ENCODE measurements at regions not wholly inside any gene's neighbourhood (a gene's known extent, or its start where the extent isn't known, plus 50 kb on each side); places are given as distances from the start of the nearest gene placed in this dataset.

DNA sequence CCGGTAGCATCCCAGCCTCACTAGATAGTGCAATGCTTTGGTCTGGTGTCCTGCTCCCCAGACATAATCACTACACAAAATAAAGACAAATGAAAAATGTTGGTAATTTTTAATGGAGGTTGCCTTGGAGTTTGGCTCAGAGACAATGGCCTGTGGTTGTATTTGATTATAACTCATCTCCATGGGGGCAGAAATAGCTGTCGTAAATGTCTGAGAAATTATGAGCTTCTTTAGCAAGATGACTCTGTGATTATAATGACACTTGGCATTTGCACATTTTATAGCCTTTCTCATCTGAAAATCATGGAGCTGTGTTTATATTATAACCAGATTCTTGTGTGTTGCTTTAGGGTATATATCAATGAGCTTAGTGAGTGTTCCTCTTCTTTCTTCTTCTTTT is 1779.7 kb upstream of the CELF4 start:
- ChIA-PET CTCF (no interaction called here), POLR2A (interaction anchor here (0.5 kb wide), 1 partner anchor 57 kb away, joined by 3 read pairs; no protein-coding TSS in a partner anchor)
- intact Hi-C loops (cut with micrococcal nuclease; ENCODE audit: unreplicated experiment) = loop anchor here (10.0 kb wide), 1 partner anchor 171 kb away; no protein-coding TSS in a partner anchor
- Mint-ChIP-seq H3K4me1 (ENCODE audit: low read depth, unreplicated experiment) (peaks cover 7% of the 10 kb centered on the region), H3K27ac (ENCODE audit: unreplicated experiment) (peak overlapping the region; percentile 10), H3K4me3 (ENCODE audit: unreplicated experiment) (no peak overlapping the region), H3K27me3 (ENCODE audit: insufficient read depth, unreplicated experiment) (no peaks in the 10 kb centered on the region), H3K36me3 (ENCODE audit: insufficient read depth, unreplicated experiment) (no peaks in the 10 kb centered on the region), H3K9me3 (ENCODE audit: unreplicated experiment) (no peaks in the 10 kb centered on the region)
- H3K4me1 ChIP-seq = peaks cover 13% of the 10 kb centered on the region
- H3K9me3 ChIP-seq = no peaks in the 10 kb centered on the region
- no peak overlapping the region for H3K4me3 ChIP-seq (ENCODE audit: low read depth, low read length)
- H3K36me3 ChIP-seq (ENCODE audit: control insufficient read depth, insufficient read depth, low read length) = no peaks in the 10 kb centered on the region
- no peak for DNase-seq
- no peaks in the 10 kb centered on the region for H3K27me3 ChIP-seq (replicated peaks; ENCODE audit: control insufficient read depth, insufficient read depth, low read length)
- TF ChIP-seq, protein P1, sequence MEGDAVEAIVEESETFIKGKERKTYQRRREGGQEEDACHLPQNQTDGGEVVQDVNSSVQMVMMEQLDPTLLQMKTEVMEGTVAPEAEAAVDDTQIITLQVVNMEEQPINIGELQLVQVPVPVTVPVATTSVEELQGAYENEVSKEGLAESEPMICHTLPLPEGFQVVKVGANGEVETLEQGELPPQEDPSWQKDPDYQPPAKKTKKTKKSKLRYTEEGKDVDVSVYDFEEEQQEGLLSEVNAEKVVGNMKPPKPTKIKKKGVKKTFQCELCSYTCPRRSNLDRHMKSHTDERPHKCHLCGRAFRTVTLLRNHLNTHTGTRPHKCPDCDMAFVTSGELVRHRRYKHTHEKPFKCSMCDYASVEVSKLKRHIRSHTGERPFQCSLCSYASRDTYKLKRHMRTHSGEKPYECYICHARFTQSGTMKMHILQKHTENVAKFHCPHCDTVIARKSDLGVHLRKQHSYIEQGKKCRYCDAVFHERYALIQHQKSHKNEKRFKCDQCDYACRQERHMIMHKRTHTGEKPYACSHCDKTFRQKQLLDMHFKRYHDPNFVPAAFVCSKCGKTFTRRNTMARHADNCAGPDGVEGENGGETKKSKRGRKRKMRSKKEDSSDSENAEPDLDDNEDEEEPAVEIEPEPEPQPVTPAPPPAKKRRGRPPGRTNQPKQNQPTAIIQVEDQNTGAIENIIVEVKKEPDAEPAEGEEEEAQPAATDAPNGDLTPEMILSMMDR (IDR thresholded peaks at IDR 0.05; ENCODE audit: insufficient read depth in 1 of 2, low read depth in 1 of 2, low read length in 1 of 2, severe bottlenecking in 1 of 2, unreplicated experiment in 1 of 2) = no peak
- no TSS peak for BruUV-seq (replicated peaks)

DNA sequence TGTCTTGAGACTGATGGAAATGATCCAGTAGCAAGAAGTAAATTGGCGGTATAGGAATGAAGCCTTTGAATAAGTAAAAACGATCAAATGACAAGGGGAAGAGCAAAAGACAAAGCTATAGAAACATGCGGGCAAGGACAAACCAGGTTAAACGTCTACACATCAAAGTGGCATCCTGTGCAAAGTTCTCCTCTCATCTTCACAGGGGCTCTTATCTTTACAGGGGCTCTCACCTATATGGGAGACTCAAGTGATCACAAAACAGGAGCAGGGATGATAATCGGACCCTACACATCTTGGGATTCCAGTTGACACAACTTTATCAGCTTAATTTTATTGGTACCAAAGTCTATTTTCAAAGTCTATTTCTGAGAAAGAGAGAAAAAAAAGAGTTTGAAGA is 1778.9 kb upstream of the CELF4 start:
- peak; percentile 24 to 54 for DNase-seq
- no peaks in the 10 kb centered on the region for H3K27me3 ChIP-seq (replicated peaks; ENCODE audit: control insufficient read depth, insufficient read depth, low read length)
- H3K27ac Mint-ChIP-seq (ENCODE audit: unreplicated experiment) = peak overlapping the region; percentile 10
- H3K4me3 ChIP-seq (ENCODE audit: low read depth, low read length) = no peak overlapping the region
- H3K36me3 ChIP-seq (ENCODE audit: control insufficient read depth, insufficient read depth, low read length) = no peaks in the 10 kb centered on the region
- BruUV-seq (replicated peaks) = no TSS peak
- no peaks in the 10 kb centered on the region for H3K36me3 Mint-ChIP-seq (ENCODE audit: insufficient read depth, unreplicated experiment)
- intact Hi-C loops (cut with micrococcal nuclease; ENCODE audit: unreplicated experiment) = loop anchor here (10.0 kb wide), 1 partner anchor 170 kb away; no protein-coding TSS in a partner anchor
- no peak overlapping the region for H3K4me3 Mint-ChIP-seq (ENCODE audit: unreplicated experiment)
- TF ChIP-seq, protein P1 (IDR thresholded peaks at IDR 0.05; ENCODE audit: insufficient read depth in 1 of 2, low read depth in 1 of 2, low read length in 1 of 2, severe bottlenecking in 1 of 2, unreplicated experiment in 1 of 2) = no peak
- no peaks in the 10 kb centered on the region for H3K9me3 ChIP-seq
- ChIA-PET POLR2A (no interaction called here), CTCF (no interaction called here)
- H3K9me3 Mint-ChIP-seq (ENCODE audit: unreplicated experiment) = peaks cover 8% of the 10 kb centered on the region
- H3K4me1 ChIP-seq = peaks cover 13% of the 10 kb centered on the region
- H3K27me3 Mint-ChIP-seq (ENCODE audit: insufficient read depth, unreplicated experiment) = no peaks in the 10 kb centered on the region
- H3K4me1 Mint-ChIP-seq (ENCODE audit: low read depth, unreplicated experiment) = peaks cover 7% of the 10 kb centered on the region

DNA sequence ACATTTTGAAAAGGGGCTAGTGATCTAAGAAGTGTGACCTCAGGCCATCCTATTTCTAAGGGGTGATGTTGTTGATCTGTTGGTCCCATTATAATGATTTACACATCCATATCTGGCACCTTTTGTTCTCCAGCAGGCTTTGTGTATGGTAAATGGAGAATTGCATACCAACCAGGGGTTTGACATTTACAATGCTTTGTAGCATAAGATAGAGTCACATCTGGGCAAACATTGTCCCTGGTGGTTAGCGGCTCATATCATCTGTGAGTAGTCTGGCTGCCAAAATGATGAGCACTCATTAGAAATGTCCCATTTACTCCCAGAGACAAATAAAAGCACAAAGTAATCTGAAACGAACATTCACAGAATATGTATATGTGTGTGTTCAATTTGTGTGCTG is 1775.5 kb upstream of the CELF4 start:
- no peak overlapping the region for H3K27ac Mint-ChIP-seq (ENCODE audit: unreplicated experiment)
- POLR2A ChIA-PET = no interaction called here

More for the DNA sequence above, 1775.5 kb upstream of the CELF4 start:
- Mint-ChIP-seq H3K4me1 (ENCODE audit: low read depth, unreplicated experiment) (peaks cover 7% of the 10 kb centered on the region), H3K4me3 (ENCODE audit: unreplicated experiment) (no peak overlapping the region), H3K9me3 (ENCODE audit: unreplicated experiment) (peaks cover 8% of the 10 kb centered on the region), H3K27me3 (ENCODE audit: insufficient read depth, unreplicated experiment) (no peaks in the 10 kb centered on the region), H3K36me3 (ENCODE audit: insufficient read depth, unreplicated experiment) (no peaks in the 10 kb centered on the region)
- H3K36me3 ChIP-seq (ENCODE audit: control insufficient read depth, insufficient read depth, low read length) = no peaks in the 10 kb centered on the region
- CTCF ChIA-PET = no interaction called here
- H3K4me1 ChIP-seq = peaks cover 13% of the 10 kb centered on the region
- no peaks in the 10 kb centered on the region for H3K9me3 ChIP-seq
- no TSS peak for BruUV-seq (replicated peaks)
- TF ChIP-seq, protein P1 (IDR thresholded peaks at IDR 0.05; ENCODE audit: insufficient read depth in 1 of 2, low read depth in 1 of 2, low read length in 1 of 2, severe bottlenecking in 1 of 2, unreplicated experiment in 1 of 2) = no peak
- no peak for DNase-seq
- intact Hi-C loops (cut with micrococcal nuclease; ENCODE audit: unreplicated experiment) = loop anchor here (10.0 kb wide), 1 partner anchor 166 kb away; no protein-coding TSS in a partner anchor
- no peak overlapping the region for H3K4me3 ChIP-seq (ENCODE audit: low read depth, low read length)
- no peaks in the 10 kb centered on the region for H3K27me3 ChIP-seq (replicated peaks; ENCODE audit: control insufficient read depth, insufficient read depth, low read length)

Measured in Caco-2 (cell line).